Loucy (cell line): ENCODE measurements at regions not wholly inside any gene's neighbourhood (a gene's known extent, or its start where the extent isn't known, plus 50 kb on each side); places are given as distances from the start of the nearest gene placed in this dataset.

ENCODE experiments used
- H2AFZ ChIP-seq: fragments of 200-600 bp; sonication (generic); 2 replicates; pipeline ENCODE4 v1.6.0; 2016; ENCODE audit warnings: antibody characterized with exemption, mild to moderate bottlenecking, low read length, moderate library complexity
- H3F3A ChIP-seq: fragments of 200-600 bp; 2 replicates; pipeline ENCODE4 v1.6.0; 2016; ENCODE audit warnings: antibody characterized with exemption, low read depth, mild to moderate bottlenecking
- H3K27me3 ChIP-seq: fragments of 200-600 bp; sonication (generic); 2 replicates; pipeline ENCODE4 v1.6.1; 2014; ENCODE audit warnings: low read length, mild to moderate bottlenecking; ENCODE audit not compliant: insufficient read depth, poor library complexity, severe bottlenecking
- H3K36me3 ChIP-seq: fragments of 200-600 bp; sonication (generic); 2 replicates; pipeline ENCODE4 v1.6.1; 2016; ENCODE audit warnings: low read length; ENCODE audit not compliant: insufficient read depth
- H3K4me1 ChIP-seq: fragments of 200-600 bp; sonication (generic); 2 replicates; pipeline ENCODE4 v1.5.1; 2014; ENCODE audit warnings: low read length, mild to moderate bottlenecking; ENCODE audit not compliant: insufficient read depth, poor library complexity, severe bottlenecking
- H3K4me2 ChIP-seq: fragments of 200-600 bp; sonication (generic); 2 replicates; pipeline ENCODE4 v1.6.0; 2014; ENCODE audit warnings: antibody characterized with exemption, low read length, low read depth, mild to moderate bottlenecking; ENCODE audit not compliant: poor library complexity, severe bottlenecking
- H3K4me3 ChIP-seq: fragments of 200-600 bp; sonication (generic); 2 replicates; pipeline ENCODE4 v1.5.1; 2014; ENCODE audit warnings: low read length, mild to moderate bottlenecking, mixed read lengths; ENCODE audit not compliant: poor library complexity, severe bottlenecking
- H3K79me2 ChIP-seq: fragments of 200-600 bp; sonication (generic); 2 replicates; pipeline ENCODE4 v1.6.1; 2014; ENCODE audit warnings: low read length; ENCODE audit not compliant: insufficient read depth
- H3K9ac ChIP-seq: fragments of 200-600 bp; sonication (generic); 2 replicates; pipeline ENCODE4 v1.6.0; 2014; ENCODE audit warnings: mild to moderate bottlenecking, low read depth, low read length, moderate library complexity; ENCODE audit not compliant: poor library complexity, severe bottlenecking
- H3K9me2 ChIP-seq: fragments of 200-600 bp; sonication (generic); replicated peaks from 2 replicates; pipeline ENCODE4 v1.6.1; 2016; ENCODE audit warnings: low read depth, low read length, mixed read lengths
- H3K9me3 ChIP-seq: fragments of 200-600 bp; sonication (generic); 2 replicates; pipeline ENCODE4 v1.6.1; 2014; ENCODE audit warnings: mild to moderate bottlenecking, antibody characterized with exemption, low read length, low read depth; ENCODE audit not compliant: insufficient read depth
- H4K20me1 ChIP-seq: fragments of 200-600 bp; sonication (generic); 2 replicates; pipeline ENCODE4 v1.6.0; 2014; ENCODE audit warnings: antibody characterized with exemption, low read length, mild to moderate bottlenecking; ENCODE audit not compliant: insufficient read depth, poor library complexity, severe bottlenecking
- EZH2phosphoT487 ChIP-seq: fragments of 200-600 bp; IDR thresholded peaks from 2 replicates; pipeline ENCODE4 v1.6.1; 2018; ENCODE audit warnings: antibody characterized with exemption, mild to moderate bottlenecking, moderate library complexity, borderline replicate concordance
- TF ChIP-seq, protein P1 (sequence below): fragments of 200-600 bp; sonication (generic); conservative IDR thresholded peaks from 2 replicates; pipeline ENCODE4 v1.5.1; 2014; ENCODE audit warnings: mild to moderate bottlenecking, antibody characterized with exemption, low read length

DNA sequence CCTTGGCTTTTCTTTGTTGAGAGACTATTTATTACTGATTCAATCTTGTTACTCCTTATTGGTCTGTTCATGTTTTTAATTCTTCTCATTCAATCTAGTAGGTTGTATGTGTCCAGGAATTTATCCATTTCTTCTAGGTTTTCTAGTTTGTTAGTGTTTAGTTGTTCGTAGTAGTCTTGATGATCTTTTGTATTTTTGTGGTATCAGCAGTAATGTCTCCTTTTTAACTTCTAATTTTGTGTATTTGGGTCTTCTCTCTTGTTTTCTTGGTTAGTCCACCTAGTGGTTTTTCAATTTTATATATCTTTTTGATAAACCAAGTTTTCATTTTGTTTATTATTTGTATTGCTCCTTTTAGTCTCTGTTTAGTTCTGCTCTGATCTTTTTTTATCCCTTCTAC, 546.9 kb upstream of the TPK1 start:
- no peaks in the 10 kb centered on the region for H3K9me2 ChIP-seq
- no peak overlapping the region for H3K4me2 ChIP-seq

DNA sequence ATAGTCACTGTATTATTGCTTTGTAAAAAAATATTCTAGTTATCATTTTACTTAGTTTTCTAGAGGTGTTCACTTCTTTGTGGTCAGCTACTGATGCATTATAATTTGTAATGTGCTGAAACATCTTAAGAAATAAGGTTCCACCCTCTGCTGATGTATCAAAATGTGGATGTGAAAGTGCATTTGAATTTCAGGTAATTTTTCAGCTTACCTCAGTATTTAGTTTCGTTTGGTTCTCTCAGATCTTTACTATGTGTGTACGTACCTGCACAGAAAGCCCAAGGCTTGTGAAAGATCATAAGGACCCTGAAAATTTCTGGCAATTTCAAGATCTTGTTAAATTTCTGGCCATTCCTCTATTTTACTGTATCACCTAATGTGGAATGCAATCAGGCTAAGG, 542.3 kb upstream of the TPK1 start:
- H4K20me1 ChIP-seq: no peaks in the 10 kb centered on the region
- no peak overlapping the region for H3K9ac ChIP-seq
- TF ChIP-seq EZH2phosphoT487: no peak
- TF ChIP-seq, protein P1, sequence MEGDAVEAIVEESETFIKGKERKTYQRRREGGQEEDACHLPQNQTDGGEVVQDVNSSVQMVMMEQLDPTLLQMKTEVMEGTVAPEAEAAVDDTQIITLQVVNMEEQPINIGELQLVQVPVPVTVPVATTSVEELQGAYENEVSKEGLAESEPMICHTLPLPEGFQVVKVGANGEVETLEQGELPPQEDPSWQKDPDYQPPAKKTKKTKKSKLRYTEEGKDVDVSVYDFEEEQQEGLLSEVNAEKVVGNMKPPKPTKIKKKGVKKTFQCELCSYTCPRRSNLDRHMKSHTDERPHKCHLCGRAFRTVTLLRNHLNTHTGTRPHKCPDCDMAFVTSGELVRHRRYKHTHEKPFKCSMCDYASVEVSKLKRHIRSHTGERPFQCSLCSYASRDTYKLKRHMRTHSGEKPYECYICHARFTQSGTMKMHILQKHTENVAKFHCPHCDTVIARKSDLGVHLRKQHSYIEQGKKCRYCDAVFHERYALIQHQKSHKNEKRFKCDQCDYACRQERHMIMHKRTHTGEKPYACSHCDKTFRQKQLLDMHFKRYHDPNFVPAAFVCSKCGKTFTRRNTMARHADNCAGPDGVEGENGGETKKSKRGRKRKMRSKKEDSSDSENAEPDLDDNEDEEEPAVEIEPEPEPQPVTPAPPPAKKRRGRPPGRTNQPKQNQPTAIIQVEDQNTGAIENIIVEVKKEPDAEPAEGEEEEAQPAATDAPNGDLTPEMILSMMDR: no peak
- H3K4me2 ChIP-seq: no peak overlapping the region
- H3K79me2 ChIP-seq: no peaks in the 10 kb centered on the region
- H3K4me3 ChIP-seq: no peak overlapping the region
- H3K9me3 ChIP-seq: no peaks in the 10 kb centered on the region
- no peaks in the 10 kb centered on the region for H3F3A ChIP-seq
- H3K36me3 ChIP-seq: no peaks in the 10 kb centered on the region
- no peak overlapping the region for H2AFZ ChIP-seq
- H3K9me2 ChIP-seq: no peaks in the 10 kb centered on the region
- H3K4me1 ChIP-seq: no peaks in the 10 kb centered on the region
- no peaks in the 10 kb centered on the region for H3K27me3 ChIP-seq

More for the DNA sequence above, 546.9 kb upstream of the TPK1 start:
- Histone ChIP-seq H3K4me1 (no peaks in the 10 kb centered on the region), H3K9me3 (no peaks in the 10 kb centered on the region), H3K27me3 (no peaks in the 10 kb centered on the region), H3F3A (no peaks in the 10 kb centered on the region), H3K79me2 (no peaks in the 10 kb centered on the region), H3K9ac (no peak overlapping the region), H3K4me3 (no peak overlapping the region), H2AFZ (no peak overlapping the region), H4K20me1 (no peaks in the 10 kb centered on the region), H3K36me3 (no peaks in the 10 kb centered on the region)
- no peak for TF ChIP-seq EZH2phosphoT487
- TF ChIP-seq, protein P1: no peak

DNA sequence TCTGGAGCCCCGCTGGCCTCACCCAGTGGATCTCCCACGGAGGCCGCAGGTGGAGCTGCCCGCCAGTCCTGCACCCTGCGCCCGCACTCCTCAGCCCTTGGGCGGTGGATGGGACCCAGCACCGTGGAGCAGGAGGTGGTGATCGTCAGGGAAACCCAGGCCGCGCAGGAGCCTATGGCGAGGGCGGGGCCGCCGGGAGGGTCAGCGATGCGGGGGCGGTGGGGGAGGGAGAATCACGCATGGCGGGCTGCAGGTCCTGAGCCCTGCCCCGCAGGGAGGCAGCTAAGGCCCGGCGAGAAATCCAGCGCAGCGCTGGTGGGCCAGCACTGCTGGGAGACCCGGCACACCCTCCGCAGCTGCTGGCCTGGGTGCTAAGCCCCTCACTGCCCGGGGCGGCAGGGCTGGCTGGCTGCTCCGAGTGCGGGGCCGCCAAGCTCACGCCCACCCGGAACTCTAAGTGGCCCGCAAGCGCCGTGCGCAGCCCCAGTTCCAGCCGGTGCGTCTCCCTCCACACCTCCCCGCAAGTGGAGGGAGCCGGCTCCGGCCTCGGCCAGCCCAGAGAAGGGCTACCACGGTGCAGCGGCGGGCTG, 524.8 kb upstream of the TPK1 start:
- Histone ChIP-seq H3K27me3 (no peaks in the 10 kb centered on the region), H3K9ac (no peak overlapping the region), H3K36me3 (no peaks in the 10 kb centered on the region), H3K9me2 (no peaks in the 10 kb centered on the region), H3K4me3 (no peak overlapping the region), H2AFZ (no peak overlapping the region), H3K4me2 (no peak overlapping the region), H3F3A (no peaks in the 10 kb centered on the region), H3K9me3 (no peaks in the 10 kb centered on the region), H3K79me2 (no peaks in the 10 kb centered on the region), H3K4me1 (no peaks in the 10 kb centered on the region), H4K20me1 (no peaks in the 10 kb centered on the region)
- TF ChIP-seq, protein P1: no peak
- no peak for TF ChIP-seq EZH2phosphoT487
